CD4-positive, alpha-beta T cell treated with Interleukin-12 subunit alpha and Interleukin-12 subunit beta, for 1 hour (primary cell): ENCODE measurements at regions not wholly inside any gene's neighbourhood (a gene's known extent, or its start where the extent isn't known, plus 50 kb on each side); places are given as distances from the start of the nearest gene placed in this dataset.
A peak's percentile ranks its signal among the peaks of the same experiment; 100 is the strongest.

Experiments used
- DNase-seq: peaks from one replicate; pipeline ENCODE4 v3.0.0-alpha.2; 2020

- DNase-seq = no peak
Observed at GRCh38 chr18:45274026-45274425, 341.2 kb upstream of the SLC14A2 start.

GRCh38 chr18:45275367-45276113 lies 339.7 kb upstream of the SLC14A2 start:
- DNase-seq = peak; percentile 37

GRCh38 chr18:45276878-45277277 lies 338.4 kb upstream of the SLC14A2 start:
- DNase-seq = no peak

GRCh38 chr18:45277908-45278307 lies 337.4 kb upstream of the SLC14A2 start:
- DNase-seq = no peak

- DNase-seq = no peak
Observed at GRCh38 chr18:45280481-45281276, 334.6 kb upstream of the SLC14A2 start.

GRCh38 chr18:45282101-45282812 lies 333.0 kb upstream of the SLC14A2 start:
- no peak for DNase-seq

GRCh38 chr18:45284174-45284573 lies 331.1 kb upstream of the SLC14A2 start:
- DNase-seq = no peak

GRCh38 chr18:45284851-45285250 lies 330.4 kb upstream of the SLC14A2 start:
- DNase-seq = no peak

GRCh38 chr18:45285251-45285650 lies 330.0 kb upstream of the SLC14A2 start:
- no peak for DNase-seq

GRCh38 chr18:45286431-45286830 lies 328.8 kb upstream of the SLC14A2 start:
- DNase-seq = no peak

GRCh38 chr18:45287531-45287930 lies 327.7 kb upstream of the SLC14A2 start:
- DNase-seq = no peak

GRCh38 chr18:45290364-45290763 lies 324.9 kb upstream of the SLC14A2 start:
- DNase-seq = no peak

- DNase-seq = no peak
Observed at GRCh38 chr18:45291621-45292615, 323.4 kb upstream of the SLC14A2 start.

- no peak for DNase-seq
Observed at GRCh38 chr18:45295388-45295787, 319.9 kb upstream of the SLC14A2 start.

GRCh38 chr18:45298986-45299385 lies 316.3 kb upstream of the SLC14A2 start:
- DNase-seq = no peak

GRCh38 chr18:45303026-45303425 lies 312.2 kb upstream of the SLC14A2 start:
- no peak for DNase-seq

GRCh38 chr18:45304558-45304957 lies 310.7 kb upstream of the SLC14A2 start:
- no peak for DNase-seq

GRCh38 chr18:45312555-45313126 lies 302.6 kb upstream of the SLC14A2 start:
- no peak for DNase-seq

GRCh38 chr18:45316127-45316526 lies 299.1 kb upstream of the SLC14A2 start:
- no peak for DNase-seq

- DNase-seq = no peak
Observed at GRCh38 chr18:45317948-45318640, 297.2 kb upstream of the SLC14A2 start.

- DNase-seq = no peak
Observed at GRCh38 chr18:45320724-45321123, 294.6 kb upstream of the SLC14A2 start.
